GM21390 (cell line): ENCODE measurements at regions not wholly inside any gene's neighbourhood (a gene's known extent, or its start where the extent isn't known, plus 50 kb on each side); places are given as distances from the start of the nearest gene placed in this dataset.
"Not testable (repeated sequence)": the region's sequence is repeated elsewhere in the genome, so short reads cannot be mapped to it uniquely, and the experiment has no call there.

Experiments used
- ATAC-seq: cut with Tn5 transposase; IDR thresholded peaks from one replicate; pipeline ENCODE4 v1.9.1; 2021; ENCODE audit not compliant: unreplicated experiment

DNA sequence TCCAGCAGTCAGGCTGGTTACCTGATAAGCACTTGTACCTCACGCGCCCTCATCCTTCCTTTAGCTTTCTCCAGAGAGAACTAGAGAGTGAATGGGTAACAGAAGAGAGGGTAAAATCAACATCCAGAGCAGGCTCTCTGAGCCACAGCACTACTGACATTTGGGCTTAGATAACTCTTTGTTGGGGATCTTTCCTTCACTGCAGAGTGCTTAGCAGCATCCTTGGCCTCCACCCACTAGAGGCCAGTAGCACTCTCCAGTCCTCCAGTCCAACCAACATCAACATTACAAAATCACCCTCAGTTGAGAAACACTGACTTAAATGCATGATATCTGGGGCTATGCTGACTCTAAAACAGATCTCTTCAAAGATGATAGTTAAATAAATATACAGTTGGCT, 220.7 kb downstream of the TACR3 start:
- no peak for ATAC-seq

DNA sequence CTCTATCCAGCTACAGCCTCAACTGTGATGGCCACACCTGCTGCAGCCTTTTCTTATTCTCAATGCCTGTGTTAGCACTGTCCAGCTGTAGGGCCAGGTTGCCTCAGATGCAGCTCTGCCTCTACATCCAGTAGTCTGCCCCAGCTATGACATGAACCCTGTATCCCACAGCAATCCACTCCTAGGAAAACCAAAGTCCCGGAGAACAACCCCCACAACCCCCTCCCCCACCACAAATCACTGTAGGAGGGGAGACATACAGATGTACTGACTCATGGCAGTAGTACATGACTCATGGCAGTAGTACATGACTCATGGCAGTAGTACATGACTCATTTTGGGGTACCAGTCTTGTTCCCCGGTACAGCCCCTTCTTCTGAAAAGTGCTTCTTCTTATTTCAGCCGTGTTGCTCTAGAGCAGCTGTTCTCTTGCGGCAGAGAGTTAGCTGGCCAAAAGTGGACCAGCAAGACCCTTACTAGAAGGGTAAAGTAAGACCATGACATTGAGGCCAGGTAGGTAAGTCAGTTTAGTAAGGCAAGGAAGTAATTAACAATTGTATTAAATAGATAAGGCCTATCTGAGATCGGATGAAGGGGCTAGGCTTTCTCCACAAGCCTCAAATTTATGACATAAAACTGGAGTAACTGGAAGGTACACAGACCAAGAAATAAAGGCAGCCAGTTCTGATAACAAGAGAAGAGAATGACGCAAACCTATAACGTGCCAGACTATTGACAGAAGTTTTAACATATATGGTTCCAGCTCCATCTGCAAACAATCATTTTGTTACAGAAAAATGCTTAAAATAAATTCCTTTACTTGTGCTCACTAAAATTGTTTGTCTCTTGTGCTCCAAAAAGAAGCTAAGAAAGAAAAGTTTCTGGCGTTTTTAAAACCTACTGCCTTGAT, 221.4 kb downstream of the TACR3 start:
- peak; percentile 89 for ATAC-seq

DNA sequence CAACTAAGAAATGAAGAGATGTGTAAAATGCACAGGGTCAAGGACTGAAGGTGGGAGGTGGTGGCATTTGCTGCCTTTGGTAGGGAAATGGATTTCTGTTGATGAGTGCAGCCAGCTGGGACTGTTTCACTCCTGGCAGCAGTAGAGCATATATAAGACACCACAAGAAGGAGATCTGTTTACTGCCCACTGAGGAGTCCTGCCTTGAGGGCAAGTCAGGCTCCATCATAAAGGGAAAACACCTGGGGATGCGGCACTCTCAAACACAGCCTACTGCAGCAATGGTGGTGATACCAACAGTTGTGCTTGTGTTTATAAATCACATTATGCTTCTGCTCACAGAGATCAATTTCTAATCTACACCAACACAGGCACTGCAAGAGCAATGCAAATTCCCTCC, 222.1 kb downstream of the TACR3 start:
- peak; percentile 45 for ATAC-seq

DNA sequence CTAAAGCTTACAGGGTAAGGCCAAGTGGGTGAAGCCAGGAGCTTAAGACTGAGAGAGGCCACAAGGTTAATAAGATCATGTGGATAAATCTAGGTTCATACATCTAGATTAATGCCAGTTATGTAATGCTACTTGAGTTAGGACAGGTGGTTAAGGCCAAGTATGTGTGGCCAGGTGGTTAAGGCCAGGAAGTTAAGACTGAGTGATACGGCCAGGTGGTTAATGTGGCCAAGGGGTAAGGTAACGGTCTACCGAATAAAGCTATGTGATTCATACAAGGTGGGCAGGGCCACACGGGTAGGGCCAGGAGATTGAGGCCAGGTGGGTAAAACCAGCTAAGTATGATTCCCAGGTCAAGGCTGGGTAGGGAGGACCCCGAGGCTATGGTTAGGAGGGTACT, 223.0 kb downstream of the TACR3 start:
- no peak for ATAC-seq

DNA sequence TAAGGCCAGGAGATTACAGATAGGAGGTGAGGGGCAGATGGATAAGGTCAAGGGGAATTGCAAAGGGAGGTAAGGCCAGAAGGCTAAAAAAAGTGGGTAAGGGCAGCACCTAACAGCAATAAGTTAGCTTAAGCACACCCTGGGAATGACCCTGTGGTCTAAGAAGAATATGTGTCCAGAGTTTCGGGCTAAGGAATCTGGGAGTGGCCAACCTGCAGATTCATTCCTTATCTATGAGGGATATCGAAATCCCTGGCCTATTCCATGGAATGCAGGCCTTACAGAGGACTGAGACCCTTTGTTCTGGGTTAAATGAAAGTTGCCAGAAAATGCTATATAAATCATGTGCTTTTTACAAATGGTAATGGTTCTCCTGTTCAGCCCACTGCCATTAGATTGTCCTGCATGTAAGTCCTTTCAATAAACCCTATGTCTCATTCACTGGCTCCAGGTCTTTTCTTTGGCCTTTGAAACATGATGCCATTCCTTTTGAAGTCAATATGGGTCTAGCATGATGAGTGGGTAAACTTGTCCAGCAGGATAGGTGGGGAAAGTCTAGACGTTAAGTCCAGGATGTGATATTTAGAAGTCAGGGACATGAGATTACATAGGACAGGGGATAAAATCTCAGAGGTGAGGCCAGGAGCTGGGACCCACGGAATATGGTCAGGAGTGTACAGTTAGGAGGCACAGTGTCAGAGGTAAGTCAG, 226.2 kb downstream of the TACR3 start:
- no peak for ATAC-seq

DNA sequence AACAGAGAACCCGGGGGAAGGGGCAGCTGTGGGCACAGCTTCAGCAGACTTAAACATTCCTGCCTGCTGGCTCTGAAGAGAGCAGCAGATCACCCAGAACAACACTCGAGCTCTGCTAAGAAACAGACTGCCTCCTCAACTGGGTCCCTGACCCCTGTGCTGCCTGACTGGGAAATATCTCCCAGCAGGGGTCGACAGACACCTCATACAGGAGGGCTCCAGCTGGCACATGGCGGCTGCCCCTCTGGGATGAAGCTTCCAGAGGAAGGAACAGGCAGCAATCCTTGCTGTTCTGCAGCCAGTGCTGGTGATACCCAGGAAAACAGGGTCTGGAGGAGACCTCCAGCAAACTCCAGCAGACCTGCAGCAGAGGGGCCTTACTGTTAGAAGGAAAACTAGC, 234.5 kb downstream of the TACR3 start:
- ATAC-seq = not testable (repeated sequence)

DNA sequence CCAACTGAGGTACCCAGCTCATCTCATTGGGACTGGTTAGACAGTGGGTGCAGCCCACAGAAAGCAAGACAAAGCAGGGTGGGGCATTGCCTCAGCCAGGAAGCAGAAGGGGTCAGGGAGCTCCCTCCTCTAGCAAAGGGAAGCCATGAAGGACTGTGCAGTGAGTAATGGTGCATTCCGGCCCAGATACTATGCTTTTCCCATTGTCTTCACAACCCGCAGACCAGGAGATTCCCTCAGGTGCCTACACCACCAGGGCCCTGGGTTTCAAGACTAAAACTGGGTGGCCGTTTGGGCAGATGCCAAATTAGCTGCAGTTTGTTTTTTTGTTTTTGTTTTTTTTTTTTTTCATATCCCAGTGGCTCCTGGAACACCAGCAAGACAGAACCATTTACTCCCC, 235.3 kb downstream of the TACR3 start:
- no peak for ATAC-seq

DNA sequence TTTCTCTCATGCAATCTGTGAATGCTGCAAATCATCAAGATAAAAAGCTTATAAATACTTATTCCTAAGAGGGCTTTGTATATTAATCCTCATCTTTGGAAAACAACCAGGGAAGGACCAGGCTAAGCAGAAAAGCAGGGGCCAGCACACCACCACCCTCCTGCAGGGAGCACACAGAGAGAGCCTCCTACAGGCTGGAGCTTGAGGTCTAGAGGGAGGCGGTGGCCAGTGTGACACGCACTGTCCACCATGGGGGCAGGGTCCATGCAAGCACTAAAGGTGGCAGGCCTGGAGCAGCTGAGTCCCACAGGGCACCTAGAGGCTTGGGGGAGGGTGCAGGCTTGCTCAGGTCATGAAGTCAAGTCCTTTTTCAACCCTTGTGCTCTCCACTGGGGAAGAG, 236.9 kb downstream of the TACR3 start:
- no peak for ATAC-seq

DNA sequence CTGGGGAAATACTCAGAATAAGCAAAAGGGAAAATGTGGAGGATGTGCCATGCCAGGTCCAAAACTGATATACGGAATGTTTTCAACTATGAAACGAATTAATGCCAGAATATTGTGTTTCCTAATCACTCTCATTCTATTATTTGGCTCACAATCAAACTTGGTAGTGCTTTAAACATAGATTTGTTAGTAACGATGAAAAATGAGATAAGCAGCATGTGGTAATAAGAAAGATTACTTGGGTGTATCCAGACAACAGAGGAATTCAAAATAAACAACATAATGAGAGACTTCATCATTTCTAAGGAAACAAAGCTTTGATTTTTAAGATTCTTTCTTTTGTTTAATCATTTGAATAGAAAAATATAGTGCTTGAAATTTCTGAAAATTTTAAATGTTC, 237.3 kb downstream of the TACR3 start:
- no peak for ATAC-seq

DNA sequence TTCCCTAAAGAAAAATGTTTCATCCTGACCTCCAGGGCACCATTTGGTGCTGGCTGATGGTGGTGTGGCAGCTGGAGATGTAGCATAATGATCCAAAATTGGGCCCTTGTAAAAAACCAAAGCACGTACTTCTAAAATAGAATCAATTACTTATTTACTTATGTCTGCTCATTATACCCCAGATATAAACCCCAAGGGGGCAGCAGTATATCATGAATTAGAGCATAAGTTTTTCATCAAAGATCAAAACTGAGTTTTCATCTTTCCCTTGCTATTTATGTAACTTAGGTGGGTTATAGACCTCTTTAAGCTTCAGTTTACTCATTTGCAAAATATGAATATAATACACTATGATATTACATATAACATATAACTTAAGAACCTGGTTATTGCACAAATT, 241.1 kb downstream of the TACR3 start:
- no peak for ATAC-seq

DNA sequence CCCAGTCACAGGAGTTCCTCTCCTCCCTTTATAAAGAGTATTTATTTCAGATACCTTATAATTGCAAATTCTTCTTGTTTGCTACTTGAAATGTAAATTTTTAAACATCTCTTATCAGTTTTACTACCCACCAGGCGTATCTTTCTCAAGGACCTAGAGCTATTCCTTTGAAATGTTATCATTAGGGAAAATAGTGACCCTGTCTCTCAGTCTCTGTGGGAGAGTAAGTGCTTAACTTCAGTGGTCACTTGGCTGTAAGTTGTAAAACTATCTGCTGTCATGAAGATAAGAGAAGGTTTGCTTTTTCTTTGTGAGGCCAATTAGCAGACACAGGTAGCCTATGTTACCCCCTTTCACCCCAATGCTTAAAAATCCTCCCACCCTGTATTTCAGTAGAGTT, 241.6 kb downstream of the TACR3 start:
- ATAC-seq = no peak

DNA sequence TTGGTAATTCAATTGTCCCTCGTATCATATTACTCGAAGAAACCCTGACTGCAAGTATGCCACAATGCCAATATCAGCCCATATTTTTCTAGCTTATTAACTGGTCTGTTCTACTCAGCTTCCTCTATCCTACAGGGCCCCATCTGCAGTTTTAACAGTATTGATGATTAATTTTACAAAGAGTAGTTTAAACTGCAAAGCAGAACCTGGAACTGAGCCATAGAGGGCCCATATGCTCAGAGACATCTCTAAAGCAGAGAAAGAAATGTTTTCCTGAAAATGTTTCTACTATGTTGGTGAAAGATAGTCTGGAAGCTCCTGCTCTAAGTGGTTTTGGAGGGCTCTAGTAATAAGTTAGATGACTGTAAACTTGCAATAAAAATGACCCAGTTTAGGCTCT, 259.4 kb upstream of the CENPE start:
- no peak for ATAC-seq

DNA sequence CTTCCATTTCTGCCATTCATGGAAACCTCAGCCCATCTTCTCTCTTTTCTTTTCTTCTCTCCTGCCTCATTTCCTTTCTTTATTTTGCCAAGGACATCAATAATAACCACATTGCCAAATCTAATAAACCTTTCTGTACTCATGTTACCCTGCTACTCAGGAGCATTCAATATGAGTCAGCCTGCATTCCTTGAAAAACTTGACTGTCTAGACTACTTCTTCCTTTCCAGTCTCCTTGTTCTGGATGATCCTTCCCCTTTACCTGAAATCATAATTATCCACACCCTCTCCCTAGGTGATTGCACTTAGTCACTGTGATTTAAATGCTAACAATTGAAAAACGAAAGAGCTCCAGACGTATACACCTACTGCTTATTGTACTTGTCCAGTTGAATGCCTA, 253.2 kb upstream of the CENPE start:
- no peak for ATAC-seq

DNA sequence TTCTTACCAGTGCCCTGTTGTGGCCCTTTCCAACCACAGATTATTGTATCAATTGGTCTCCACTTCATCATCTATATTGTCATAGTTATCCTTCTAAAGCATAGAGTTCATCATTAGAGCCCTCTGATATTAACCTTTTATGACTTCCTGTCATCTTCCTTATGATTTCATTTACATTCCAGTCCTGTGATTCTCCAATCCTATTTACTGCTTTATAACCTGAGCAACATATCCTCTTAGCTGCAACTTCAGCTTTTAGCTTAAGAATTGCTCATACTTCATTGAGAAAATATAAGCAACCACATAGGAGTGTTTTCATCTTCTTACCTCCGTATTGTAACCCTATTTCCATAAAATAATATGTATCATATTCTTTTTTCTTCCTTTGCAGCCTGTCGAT, 252.6 kb upstream of the CENPE start:
- ATAC-seq = no peak

DNA sequence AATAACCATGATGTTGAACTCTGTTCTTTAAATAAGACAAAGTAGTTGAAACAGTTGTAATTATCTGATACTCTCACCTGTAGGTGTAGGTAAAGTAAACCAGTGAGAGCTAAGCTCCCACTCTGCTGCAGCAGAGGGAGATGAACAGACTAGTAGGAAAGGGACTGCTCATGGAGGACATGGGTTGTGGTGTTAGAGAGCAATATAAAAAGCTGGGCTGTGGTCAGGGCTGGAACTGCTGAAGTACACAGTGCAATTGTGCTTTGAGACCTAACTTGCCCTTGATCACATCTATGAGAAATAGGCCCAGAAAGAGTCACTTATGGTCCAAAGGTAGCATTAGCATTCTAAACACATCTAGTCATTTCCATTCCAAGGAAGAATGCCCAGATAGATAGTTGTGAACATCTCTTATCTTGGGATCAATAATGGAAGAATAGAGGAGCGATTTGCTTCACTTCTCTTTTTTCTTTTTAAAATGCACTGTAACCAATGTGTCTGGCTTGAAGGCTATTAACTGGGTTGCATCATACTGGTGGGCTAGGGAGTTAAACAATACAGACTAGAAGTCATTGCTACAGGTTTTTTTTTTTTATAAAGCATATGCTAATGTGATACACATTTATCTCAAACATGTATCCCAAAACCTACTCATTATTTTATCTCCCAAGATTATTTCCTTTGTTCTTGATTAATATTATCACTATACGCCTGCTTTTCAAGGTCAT, 251.3 kb upstream of the CENPE start:
- no peak for ATAC-seq

DNA sequence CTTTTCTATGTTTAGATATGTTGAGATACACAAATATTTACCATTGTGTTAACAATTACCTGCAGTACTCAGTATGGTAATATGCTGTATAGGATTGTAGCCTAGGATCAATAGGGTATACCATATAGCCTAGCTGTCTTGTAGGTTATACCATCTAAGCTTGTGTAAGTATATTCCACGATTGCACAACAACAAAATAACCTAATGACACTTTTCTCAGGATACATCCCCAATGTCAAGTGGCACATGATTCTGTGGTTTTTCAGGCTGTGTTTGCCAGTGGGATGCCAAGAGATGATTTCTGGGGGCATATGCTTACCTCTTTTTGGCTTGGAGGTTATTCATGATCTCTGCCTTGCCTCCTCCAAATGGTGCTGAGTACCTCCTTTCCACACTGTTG, 247.2 kb upstream of the CENPE start:
- ATAC-seq = no peak

DNA sequence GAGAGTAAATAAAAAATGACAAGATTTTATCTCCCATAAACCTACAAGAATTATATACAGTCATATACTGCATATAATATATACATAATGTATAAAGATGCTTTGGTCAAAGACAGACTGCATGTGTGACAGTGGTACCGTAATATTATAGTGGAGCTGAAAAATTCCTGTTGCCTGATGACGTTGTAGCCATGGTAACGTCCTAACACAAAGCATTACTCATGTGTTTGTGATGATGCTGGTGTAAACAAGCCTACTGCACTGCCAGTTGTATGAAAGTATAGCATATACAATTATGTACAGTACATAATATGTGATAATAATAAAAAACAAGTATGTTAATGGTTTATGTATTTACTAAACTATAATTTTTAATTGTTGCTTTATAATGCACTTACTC, 245.2 kb upstream of the CENPE start:
- ATAC-seq = no peak

DNA sequence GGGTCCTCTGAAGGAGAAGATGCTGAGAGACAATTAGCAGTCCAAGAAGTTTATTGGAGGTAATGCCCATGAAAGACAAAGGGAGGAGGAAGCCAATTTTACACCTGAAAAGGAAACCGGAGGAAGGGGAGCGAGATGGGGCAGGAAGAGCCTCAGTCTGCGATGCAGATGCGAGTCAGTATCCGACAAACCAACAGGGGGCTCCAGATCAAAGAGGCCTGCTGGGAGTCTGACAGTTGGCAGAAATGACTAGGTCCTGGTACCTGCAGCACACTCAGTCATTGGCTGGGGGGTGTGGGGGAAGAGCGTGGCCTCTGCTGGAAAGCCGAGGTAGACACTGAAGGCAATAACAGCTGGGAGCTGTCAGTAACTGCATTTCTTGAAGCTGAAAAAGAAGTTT, 231.1 kb upstream of the CENPE start:
- ATAC-seq = no peak

DNA sequence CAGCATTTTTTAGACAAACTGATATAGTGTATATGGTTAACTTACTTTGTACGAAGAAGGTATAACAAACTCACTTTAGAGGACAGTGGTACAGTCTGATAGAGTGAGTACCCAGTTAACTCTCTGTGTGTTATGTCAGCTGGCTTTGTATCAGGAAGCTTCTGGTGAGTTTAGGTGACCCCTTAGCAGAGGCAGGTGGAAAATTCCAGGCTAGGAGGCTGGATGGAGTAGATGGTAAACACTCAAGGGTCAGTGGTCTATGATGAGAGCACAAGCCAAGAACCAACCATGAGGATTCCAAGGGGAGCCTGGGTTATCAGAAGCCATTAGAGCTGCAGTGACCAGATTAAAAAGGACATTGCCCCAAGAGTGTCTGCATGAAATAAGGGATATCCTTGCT, 227.3 kb upstream of the CENPE start:
- ATAC-seq = no peak

DNA sequence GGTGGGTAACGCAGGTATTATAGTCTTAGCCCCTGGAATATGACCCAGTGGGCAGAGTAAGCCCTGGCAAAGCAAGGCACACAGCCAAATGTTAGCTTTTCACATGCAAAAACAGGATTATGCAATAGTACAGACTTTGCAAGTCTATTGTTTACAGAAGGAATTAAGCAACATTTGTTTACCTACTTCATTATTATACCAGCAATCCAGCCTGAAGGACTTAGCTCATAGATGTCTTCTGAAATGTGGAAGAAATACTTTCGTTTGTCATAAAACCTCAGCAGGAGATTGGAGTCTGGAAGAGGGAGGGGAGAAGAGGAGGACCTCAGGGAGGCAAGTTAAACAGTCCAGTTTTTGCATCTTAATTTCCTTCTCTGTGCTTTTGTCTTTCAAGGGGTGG, 226.7 kb upstream of the CENPE start:
- ATAC-seq = no peak

DNA sequence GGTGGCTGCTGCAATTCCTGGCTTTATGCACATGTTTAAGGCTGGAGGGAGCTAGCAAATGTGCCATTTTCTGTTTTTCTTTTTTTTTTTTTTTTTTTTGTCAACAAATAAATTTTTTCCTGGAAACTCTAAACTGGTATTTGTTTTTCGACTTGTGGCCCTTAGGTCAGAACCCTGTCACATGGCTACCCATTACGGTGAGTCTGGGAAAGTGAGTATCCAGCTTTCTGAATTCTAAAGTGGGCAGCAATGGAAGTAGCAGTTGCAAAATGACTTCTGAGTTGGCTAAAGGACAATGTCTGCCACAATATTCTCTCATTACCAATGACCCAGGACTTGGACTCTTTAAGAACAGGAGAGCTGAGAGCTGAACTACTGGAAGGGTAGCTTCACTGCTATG, 225.1 kb upstream of the CENPE start:
- ATAC-seq = no peak
